HCT116 (cell line): ENCODE measurements at regions not wholly inside any gene's neighbourhood (a gene's known extent, or its start where the extent isn't known, plus 50 kb on each side); places are given as distances from the start of the nearest gene placed in this dataset.

Source experiments
- ATAC-seq: fragments of 200-7000 bp; cut with Tn5 transposase; 2 replicates; pipeline ENCODE4 v1.9.1; 2020; ENCODE audit warnings: mild to moderate bottlenecking, moderate library complexity
- BruUV-seq: library from RNA; stranded (reverse); fragments of 400-500 nt; replicated peaks from 2 replicates; lab custom pipeline; 2021; lab: Mats Ljungman, UMichigan
- CTCF ChIA-PET: fragments of 300-600 bp; sonication (Branson Sonifier 250); formaldehyde crosslinking; loops from one replicate; lab custom pipeline; 2021; ENCODE audit warnings: antibody characterized with exemption; lab: Charles Lee
- POLR2A ChIA-PET: fragments of 300-600, 350-600 bp; sonication (Branson Sonifier 250); formaldehyde crosslinking; loops from one replicate; lab custom pipeline; 2021; ENCODE audit warnings: antibody characterized with exemption; lab: Charles Lee
- RAD21 ChIA-PET, 2 experiments: fragments of 300-600 bp; sonication (Branson Sonifier 250); formaldehyde crosslinking; loops; one replicate each; lab custom pipeline; 2023; ENCODE audit warnings: low total read pairs in 2 of 2; ENCODE audit not compliant: uncharacterized antibody in 2 of 2, unreplicated experiment in 2 of 2, low non-redundant PET in 1 of 2; lab: Charles Lee
- DNase-seq: peaks from one replicate; pipeline ENCODE4 v3.0.0-alpha.2; 2010; ENCODE audit warnings: low read depth, low spot score
- H2AFZ ChIP-seq: fragments of 200-600 bp; shearing (Covaris generic), sonication (generic); 2 replicates; pipeline ENCODE4 v1.6.1; 2017; ENCODE audit warnings: low read depth, mixed run types, mixed read lengths, antibody characterized with exemption, low read length; ENCODE audit not compliant: poor library complexity, severe bottlenecking
- H3K27ac ChIP-seq: 2 replicates; pipeline ENCODE4 v1.5.1; 2012; ENCODE audit warnings: low read depth, low read length
- H3K27me3 ChIP-seq: fragments of 200-600 bp; sonication (generic); 2 replicates; pipeline ENCODE4 v1.6.1; 2016; ENCODE audit warnings: mixed run types, low read length, mixed read lengths; ENCODE audit not compliant: insufficient read depth
- H3K36me3 ChIP-seq, 2 experiments: fragments of 200-500 bp in 1 of 2; fragments of 200-600 bp in 1 of 2; sonication (Bioruptor generic) in 1 of 2; sonication (generic) in 1 of 2; 2 replicates each; pipeline versions ENCODE4 v1.5.1 to v1.6.1; 2014 to 2016; ENCODE audit warnings: low read length in 2 of 2, inconsistent platforms in 1 of 2, mixed read lengths in 1 of 2, mixed run types in 1 of 2; ENCODE audit not compliant: insufficient read depth in 2 of 2, control insufficient read depth in 1 of 2
- H3K4me1 ChIP-seq, 2 experiments: fragments of 200-600 bp in 1 of 2; sonication (generic) in 1 of 2; 2 replicates each; pipeline versions ENCODE4 v1.5.1 to v1.6.1; 2012 to 2017; ENCODE audit warnings: low read length in 2 of 2, inconsistent platforms in 1 of 2, mild to moderate bottlenecking in 1 of 2, mixed read lengths in 1 of 2, mixed run types in 1 of 2, moderate library complexity in 1 of 2; ENCODE audit not compliant: insufficient read depth in 2 of 2, control insufficient read depth in 1 of 2
- H3K4me2 ChIP-seq: fragments of 200-600 bp; sonication (generic); 2 replicates; pipeline ENCODE4 v1.6.1; 2017; ENCODE audit warnings: mixed run types, low read length, mixed read lengths
- H3K4me3 ChIP-seq, 2 experiments: fragments of 200-600 bp in 1 of 2; sonication (generic) in 1 of 2; replicated peaks in 1 of 2; 2 replicates each; pipeline ENCODE4 v1.5.1; 2011 to 2016; ENCODE audit warnings: low read length in 2 of 2, control low read depth in 1 of 2, low read depth in 1 of 2, mild to moderate bottlenecking in 1 of 2, mixed read lengths in 1 of 2, mixed run types in 1 of 2
- H3K79me2 ChIP-seq: fragments of 200-600 bp; sonication (generic); 2 replicates; pipeline ENCODE4 v1.6.1; 2017; ENCODE audit warnings: mild to moderate bottlenecking, mixed run types, low read length, moderate library complexity, mixed read lengths; ENCODE audit not compliant: insufficient read depth
- H3K9ac ChIP-seq: fragments of 200-600 bp; sonication (generic); 2 replicates; pipeline ENCODE4 v1.6.1; 2016; ENCODE audit warnings: low read length, mixed read lengths
- H3K9me2 ChIP-seq: fragments of 200-600 bp; sonication (generic), shearing (Covaris generic); 2 replicates; pipeline ENCODE4 v1.6.1; 2017; ENCODE audit warnings: mixed run types, mild to moderate bottlenecking, moderate library complexity; ENCODE audit not compliant: insufficient read depth
- H3K9me3 ChIP-seq, 2 experiments: fragments of 200-500 bp in 1 of 2; fragments of 200-600 bp in 1 of 2; sonication (Bioruptor generic) in 1 of 2; sonication (generic) in 1 of 2; 2 replicates each; pipeline ENCODE4 v1.6.1; 2014 to 2017; ENCODE audit warnings: low read length in 2 of 2, mixed read lengths in 2 of 2, inconsistent platforms in 1 of 2, low read depth in 1 of 2, mild to moderate bottlenecking in 1 of 2, mixed run types in 1 of 2, moderate library complexity in 1 of 2; ENCODE audit not compliant: control insufficient read depth in 1 of 2, insufficient read depth in 1 of 2
- H4K20me1 ChIP-seq: fragments of 200-600 bp; sonication (generic), shearing (Covaris generic); 2 replicates; pipeline ENCODE4 v1.6.1; 2017; ENCODE audit warnings: mixed run types, mild to moderate bottlenecking, moderate library complexity; ENCODE audit not compliant: insufficient read depth
- CBX3 ChIP-seq: IDR thresholded peaks from 2 replicates; pipeline ENCODE4 v1.6.1; 2012; ENCODE audit warnings: low read depth
- CEBPB ChIP-seq: IDR thresholded peaks from 2 replicates; pipeline ENCODE4 v1.6.1; 2012; ENCODE audit warnings: low read depth
- EGR1 ChIP-seq: IDR thresholded peaks from 2 replicates; pipeline ENCODE4 v1.6.1; 2012; ENCODE audit warnings: low read depth
- ELF1 ChIP-seq: IDR thresholded peaks from 2 replicates; pipeline ENCODE4 v1.6.1; 2012; ENCODE audit warnings: low read depth, borderline replicate concordance
- EZH2 ChIP-seq: fragments of 200-600 bp; sonication (generic); IDR thresholded peaks from 2 replicates; pipeline ENCODE4 v1.6.1; 2017; ENCODE audit warnings: antibody characterized with exemption, mixed run types
- EZH2phosphoT487 ChIP-seq: fragments of 200-600 bp; IDR thresholded peaks from 2 replicates; pipeline ENCODE4 v1.6.1; 2018; ENCODE audit warnings: antibody characterized with exemption, borderline replicate concordance
- JUND ChIP-seq: IDR thresholded peaks from 2 replicates; pipeline ENCODE4 v1.6.1; 2012
- POLR2A ChIP-seq: IDR thresholded peaks from 2 replicates; pipeline ENCODE4 v1.7.0; 2011; ENCODE audit warnings: borderline replicate concordance; ENCODE audit not compliant: insufficient read depth, insufficient read length; ENCODE audit errors: extremely low read depth
- SIN3A ChIP-seq: IDR thresholded peaks from 2 replicates; pipeline ENCODE4 v1.6.1; 2012; ENCODE audit warnings: low read depth
- SP1 ChIP-seq: IDR thresholded peaks from 2 replicates; pipeline ENCODE4 v1.6.1; 2012; ENCODE audit warnings: low read depth
- TCF7L2 ChIP-seq: IDR thresholded peaks from 2 replicates; pipeline ENCODE4 v1.7.0; 2011; ENCODE audit warnings: borderline replicate concordance, inconsistent platforms; ENCODE audit not compliant: insufficient read depth, insufficient read length; ENCODE audit errors: extremely low read depth
- YY1 ChIP-seq: IDR thresholded peaks from 2 replicates; pipeline ENCODE4 v1.6.1; 2011; ENCODE audit warnings: low read length, low read depth, moderate library complexity, mild to moderate bottlenecking; ENCODE audit not compliant: insufficient replicate concordance; ENCODE audit errors: extremely low read depth
- ZBTB33 ChIP-seq: IDR thresholded peaks from 2 replicates; pipeline ENCODE4 v1.6.1; 2011; ENCODE audit warnings: mild to moderate bottlenecking, low read length, moderate library complexity; ENCODE audit not compliant: insufficient replicate concordance; ENCODE audit errors: extremely low read depth
- ZFX ChIP-seq: fragments of 450-650 bp; IDR thresholded peaks from 2 replicates; pipeline ENCODE4 v1.6.1; 2017
- ZNF274 ChIP-seq: fragments of 200-500 bp; sonication (Bioruptor generic); IDR thresholded peaks from 2 replicates; pipeline ENCODE4 v1.6.1; 2014; ENCODE audit warnings: mild to moderate bottlenecking, low read depth, low read length, inconsistent platforms
- intact Hi-C: fragments of 100-400 bp; cut with micrococcal nuclease; formaldehyde crosslinking; loops from 2 replicates; pipeline ENCODE4 v1.10.0; 2022
- TF ChIP-seq, protein P1 (sequence below): IDR thresholded peaks from 2 replicates; pipeline ENCODE4 v1.6.1; 2012
- TF ChIP-seq, protein P2 (sequence below): IDR thresholded peaks from 2 replicates; pipeline ENCODE4 v1.6.1; 2012

DNA sequence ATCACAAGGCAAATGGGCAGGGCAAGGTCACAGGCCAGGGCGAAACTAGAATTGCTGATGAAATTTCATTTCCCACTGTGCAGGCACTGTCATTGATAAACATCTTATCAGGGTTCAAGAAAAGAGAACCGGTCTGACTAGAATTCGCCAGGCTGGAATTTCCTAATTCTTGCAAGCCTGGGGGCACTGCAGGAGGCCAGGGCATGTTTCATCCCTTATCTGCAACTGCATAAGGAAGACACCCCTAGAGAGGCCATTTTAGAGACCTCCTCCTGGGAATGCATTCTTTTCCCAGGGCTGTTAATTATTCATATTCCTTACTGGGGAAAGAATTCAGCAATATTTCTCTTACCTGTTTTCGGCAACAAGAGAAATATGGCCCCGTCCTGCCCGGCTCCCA, 266.2 kb upstream of the CYLC2 start:
- RAD21 ChIA-PET = no interaction called here
- BruUV-seq = no TSS peak

More for the DNA sequence above, 266.2 kb upstream of the CYLC2 start:
- no peaks in the 10 kb centered on the region for H3K9me2 ChIP-seq
- H3K27me3 ChIP-seq = no peaks in the 10 kb centered on the region
- ChIA-PET POLR2A (no interaction called here), CTCF (no interaction called here)
- no peak for ATAC-seq
- H3K36me3 ChIP-seq = no peaks in the 10 kb centered on the region
- no peak overlapping the region for H3K27ac ChIP-seq
- H3K4me3 ChIP-seq = no peak overlapping the region
- no peak overlapping the region for H3K9ac ChIP-seq
- peaks cover 5 to 8% of the 10 kb centered on the region in 2 experiments; a peak in 2 of 4 replicates for H3K9me3 ChIP-seq
- intact Hi-C loops = no loop called here
- no peak overlapping the region for H3K4me2 ChIP-seq
- DNase-seq = no peak
- H4K20me1 ChIP-seq = no peaks in the 10 kb centered on the region
- no peaks in the 10 kb centered on the region for H3K4me1 ChIP-seq
- no peak overlapping the region for H2AFZ ChIP-seq
- TF ChIP-seq CEBPB (no peak), SIN3A (no peak), EGR1 (no peak), EZH2phosphoT487 (no peak), ZNF274 (no peak), TCF7L2 (no peak), CBX3 (no peak), ZFX (no peak), ELF1 (no peak), EZH2 (no peak), YY1 (no peak), SP1 (no peak), JUND (no peak), ZBTB33 (no peak), POLR2A (no peak)
- TF ChIP-seq, protein P1, sequence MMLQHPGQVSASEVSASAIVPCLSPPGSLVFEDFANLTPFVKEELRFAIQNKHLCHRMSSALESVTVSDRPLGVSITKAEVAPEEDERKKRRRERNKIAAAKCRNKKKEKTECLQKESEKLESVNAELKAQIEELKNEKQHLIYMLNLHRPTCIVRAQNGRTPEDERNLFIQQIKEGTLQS = no peak
- TF ChIP-seq, protein P2, sequence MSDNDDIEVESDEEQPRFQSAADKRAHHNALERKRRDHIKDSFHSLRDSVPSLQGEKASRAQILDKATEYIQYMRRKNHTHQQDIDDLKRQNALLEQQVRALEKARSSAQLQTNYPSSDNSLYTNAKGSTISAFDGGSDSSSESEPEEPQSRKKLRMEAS = no peak
- no peaks in the 10 kb centered on the region for H3K79me2 ChIP-seq
